ENCODE measurements at regions not wholly inside any gene's neighbourhood (a gene's known extent, or its start where the extent isn't known, plus 50 kb on each side); places are given as distances from the start of the nearest gene placed in this dataset.

DNA sequence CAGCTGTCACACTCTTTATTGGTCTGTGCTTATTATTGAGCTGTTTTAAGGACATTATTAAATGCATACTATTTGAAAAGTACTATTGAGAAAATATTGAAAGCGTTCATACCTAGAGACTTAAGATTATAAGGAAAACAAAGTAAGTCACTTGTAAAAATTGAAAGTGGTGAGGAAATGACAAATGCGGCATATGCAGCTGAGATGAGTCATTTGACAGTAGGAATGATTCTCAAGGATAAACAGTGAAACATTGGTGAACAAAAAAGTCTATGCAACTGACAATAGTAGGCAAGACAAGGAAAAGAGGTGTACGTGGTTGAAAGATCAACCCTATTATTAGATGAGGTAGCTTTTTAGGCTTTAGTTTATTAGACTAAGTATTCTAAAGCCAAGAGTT, 82.6 kb upstream of the MAP10 start:
- TF ChIP-seq CTCF (IDR thresholded peaks at IDR 0.05) = no peak
- TF ChIP-seq POLR2A (IDR thresholded peaks at IDR 0.05) = no peak
- TF ChIP-seq POLR2AphosphoS5 (IDR thresholded peaks at IDR 0.05) = no peak
- TF ChIP-seq EP300 (IDR thresholded peaks at IDR 0.05) = no peak
